ENCODE measurements at regions not wholly inside any gene's neighbourhood (a gene's known extent, or its start where the extent isn't known, plus 50 kb on each side); places are given as distances from the start of the nearest gene placed in this dataset.

DNA sequence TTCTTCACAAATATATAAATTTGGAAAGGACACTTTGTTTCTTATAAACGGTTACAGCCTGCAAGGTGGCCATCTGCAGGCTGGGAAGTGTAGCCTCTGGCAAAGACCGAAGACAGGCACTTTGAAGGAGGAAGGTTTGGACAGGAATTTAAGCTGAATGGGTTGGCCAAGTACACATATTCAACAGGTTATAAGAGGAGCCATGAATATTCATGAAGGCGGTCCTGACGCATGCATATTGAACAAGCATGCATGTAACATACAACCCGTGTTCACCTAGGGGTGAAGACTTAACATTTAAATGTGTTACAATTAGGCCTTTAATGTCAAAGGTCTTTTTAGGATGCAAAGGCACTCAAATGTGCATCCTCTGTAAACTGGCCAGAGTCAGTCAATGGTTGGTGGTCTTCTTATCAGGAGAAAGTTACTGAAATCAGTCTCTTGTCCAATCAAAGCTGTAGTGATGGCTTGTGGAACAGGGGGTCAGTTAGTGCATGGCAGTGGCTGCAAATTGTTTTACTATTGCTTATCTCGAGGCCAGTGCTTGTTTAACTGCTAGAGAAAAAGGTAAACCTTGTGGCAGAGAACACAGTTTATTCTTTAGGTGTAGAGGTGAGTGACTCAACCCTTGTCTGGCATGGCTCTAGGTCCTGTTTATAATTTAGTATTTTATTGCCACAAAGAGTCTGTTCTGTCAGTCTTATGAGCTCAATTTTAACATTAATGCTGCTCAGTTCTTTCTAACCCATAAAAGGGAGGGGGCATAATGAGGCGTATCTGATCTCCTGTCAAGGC, 70.3 kb upstream of the F3 start:
- Histone ChIP-seq H3K27me3 (ENCODE audit: control insufficient read depth in 1 of 2, insufficient read depth in 2 of 2, low read length in 2 of 2) (no peaks in the 10 kb centered on the region), H3K36me3 (ENCODE audit: insufficient read depth, low read length) (no peaks in the 10 kb centered on the region), H3K27ac (ENCODE audit: low read depth in 1 of 2, low read length in 2 of 2) (no peak overlapping the region), H3K4me1 (ENCODE audit: insufficient read depth, low read length) (peaks cover 2% of the 10 kb centered on the region), H3K9me3 (ENCODE audit: control insufficient read depth in 1 of 2, insufficient read depth in 1 of 2, low read length in 2 of 2) (no peaks in the 10 kb centered on the region), H3K4me3 (ENCODE audit: low read length) (no peak overlapping the region)
- ATAC-seq (ENCODE audit: poor library complexity) (no peak), DNase-seq (no peak)
- H3K4me1 Mint-ChIP-seq (ENCODE audit: low read depth), result no peaks in the 10 kb centered on the region
- H3K4me3 Mint-ChIP-seq, result no peak overlapping the region
- ChIA-PET CTCF (no interaction called here), POLR2A (no interaction called here)
- TF ChIP-seq, protein P1, sequence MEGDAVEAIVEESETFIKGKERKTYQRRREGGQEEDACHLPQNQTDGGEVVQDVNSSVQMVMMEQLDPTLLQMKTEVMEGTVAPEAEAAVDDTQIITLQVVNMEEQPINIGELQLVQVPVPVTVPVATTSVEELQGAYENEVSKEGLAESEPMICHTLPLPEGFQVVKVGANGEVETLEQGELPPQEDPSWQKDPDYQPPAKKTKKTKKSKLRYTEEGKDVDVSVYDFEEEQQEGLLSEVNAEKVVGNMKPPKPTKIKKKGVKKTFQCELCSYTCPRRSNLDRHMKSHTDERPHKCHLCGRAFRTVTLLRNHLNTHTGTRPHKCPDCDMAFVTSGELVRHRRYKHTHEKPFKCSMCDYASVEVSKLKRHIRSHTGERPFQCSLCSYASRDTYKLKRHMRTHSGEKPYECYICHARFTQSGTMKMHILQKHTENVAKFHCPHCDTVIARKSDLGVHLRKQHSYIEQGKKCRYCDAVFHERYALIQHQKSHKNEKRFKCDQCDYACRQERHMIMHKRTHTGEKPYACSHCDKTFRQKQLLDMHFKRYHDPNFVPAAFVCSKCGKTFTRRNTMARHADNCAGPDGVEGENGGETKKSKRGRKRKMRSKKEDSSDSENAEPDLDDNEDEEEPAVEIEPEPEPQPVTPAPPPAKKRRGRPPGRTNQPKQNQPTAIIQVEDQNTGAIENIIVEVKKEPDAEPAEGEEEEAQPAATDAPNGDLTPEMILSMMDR (IDR thresholded peaks at IDR 0.05), result no peak
- no peak overlapping the region for H3K27ac Mint-ChIP-seq
- intact Hi-C loops (cut with DNase I, micrococcal nuclease), result no loop called here
- no peaks in the 10 kb centered on the region for H3K36me3 Mint-ChIP-seq (ENCODE audit: low read depth)
- no peaks in the 10 kb centered on the region for H3K9me3 Mint-ChIP-seq
- H3K27me3 Mint-ChIP-seq, result no peaks in the 10 kb centered on the region

DNA sequence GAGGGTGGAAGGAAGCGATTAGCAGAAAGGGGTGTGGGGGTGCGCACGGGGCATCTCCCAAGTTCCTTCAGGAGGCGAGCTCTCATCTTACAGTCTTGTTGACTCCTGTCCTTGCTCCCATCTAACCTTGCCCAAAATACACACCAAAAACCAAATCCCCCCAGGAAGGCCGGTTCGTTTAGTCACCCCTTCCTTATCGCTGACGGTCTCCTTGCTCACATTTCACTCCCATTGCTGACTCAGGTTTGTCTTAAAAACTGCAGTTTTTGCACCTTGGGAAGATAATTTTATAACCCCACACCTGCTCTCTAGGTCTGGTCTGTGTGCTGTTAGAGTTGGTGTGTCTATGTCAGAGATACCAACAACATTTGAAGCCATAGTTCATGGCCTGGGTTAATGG, 68.1 kb upstream of the F3 start:
- H3K4me3 Mint-ChIP-seq, result no peak overlapping the region

DNA sequence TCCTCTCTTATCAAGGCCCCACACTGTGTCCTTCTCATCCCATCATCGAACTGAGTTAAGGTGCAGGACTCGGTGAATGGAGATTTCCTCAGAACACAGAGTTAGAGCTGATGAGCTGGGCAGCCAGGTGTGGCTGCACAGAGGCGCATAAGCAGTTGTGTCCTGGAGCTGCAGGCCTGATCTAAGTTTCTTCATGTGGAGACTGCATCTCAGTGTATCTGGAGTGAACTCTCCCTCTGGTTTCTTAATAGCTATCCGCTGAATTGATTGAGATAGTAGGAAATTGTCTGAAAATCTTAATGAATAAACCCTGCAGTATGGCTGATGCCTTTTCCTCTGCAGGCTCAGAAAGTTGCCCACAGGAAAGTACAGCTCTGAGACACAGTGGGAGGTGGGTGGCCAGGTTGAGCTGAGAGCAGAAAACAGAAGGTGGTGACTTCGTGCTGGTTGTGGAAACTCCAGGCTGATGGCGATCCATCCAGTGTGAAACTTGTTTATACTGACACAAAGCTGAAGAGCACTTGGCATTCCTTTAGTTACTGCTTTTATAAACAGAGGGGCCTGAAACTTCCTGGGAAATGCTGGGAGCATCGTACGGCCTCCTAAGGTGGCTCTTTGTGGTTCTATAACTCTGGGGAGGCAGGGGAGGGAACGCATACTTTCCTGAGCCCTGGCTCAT, 67.4 kb upstream of the F3 start:
- intact Hi-C loops (cut with DNase I, micrococcal nuclease), result no loop called here
- POLR2A ChIA-PET, result no interaction called here
- CTCF ChIA-PET, result no interaction called here

More for the DNA sequence above, 68.1 kb upstream of the F3 start:
- ChIA-PET POLR2A (no interaction called here), CTCF (no interaction called here)
- Histone ChIP-seq H3K4me3 (ENCODE audit: low read length) (no peak overlapping the region), H3K4me1 (ENCODE audit: insufficient read depth, low read length) (no peaks in the 10 kb centered on the region), H3K36me3 (ENCODE audit: insufficient read depth, low read length) (no peaks in the 10 kb centered on the region), H3K27ac (ENCODE audit: low read depth in 1 of 2, low read length in 2 of 2) (no peak overlapping the region), H3K9me3 (ENCODE audit: control insufficient read depth in 1 of 2, insufficient read depth in 1 of 2, low read length in 2 of 2) (no peaks in the 10 kb centered on the region), H3K27me3 (ENCODE audit: control insufficient read depth in 1 of 2, insufficient read depth in 2 of 2, low read length in 2 of 2) (no peaks in the 10 kb centered on the region)
- Mint-ChIP-seq H3K36me3 (ENCODE audit: low read depth) (no peaks in the 10 kb centered on the region), H3K27me3 (no peaks in the 10 kb centered on the region), H3K4me1 (ENCODE audit: low read depth) (no peaks in the 10 kb centered on the region), H3K9me3 (no peaks in the 10 kb centered on the region), H3K27ac (no peak overlapping the region)
- ATAC-seq (ENCODE audit: poor library complexity), result no peak
- intact Hi-C loops (cut with DNase I, micrococcal nuclease), result no loop called here
- DNase-seq, result no peak
- TF ChIP-seq, protein P1 (IDR thresholded peaks at IDR 0.05), result no peak

More for the DNA sequence above, 67.4 kb upstream of the F3 start:
- Histone ChIP-seq H3K4me1 (ENCODE audit: insufficient read depth, low read length) (no peaks in the 10 kb centered on the region), H3K27ac (ENCODE audit: low read depth in 1 of 2, low read length in 2 of 2) (no peak overlapping the region), H3K4me3 (ENCODE audit: low read length) (no peak overlapping the region), H3K27me3 (ENCODE audit: control insufficient read depth in 1 of 2, insufficient read depth in 2 of 2, low read length in 2 of 2) (no peaks in the 10 kb centered on the region), H3K9me3 (ENCODE audit: control insufficient read depth in 1 of 2, insufficient read depth in 1 of 2, low read length in 2 of 2) (no peaks in the 10 kb centered on the region), H3K36me3 (ENCODE audit: insufficient read depth, low read length) (no peaks in the 10 kb centered on the region)
- DNase-seq (no peak), ATAC-seq (ENCODE audit: poor library complexity) (no peak)
- TF ChIP-seq, protein P1 (IDR thresholded peaks at IDR 0.05), result no peak
- Mint-ChIP-seq H3K27ac (no peak overlapping the region), H3K4me3 (no peak overlapping the region), H3K27me3 (no peaks in the 10 kb centered on the region), H3K36me3 (ENCODE audit: low read depth) (no peaks in the 10 kb centered on the region), H3K4me1 (ENCODE audit: low read depth) (no peaks in the 10 kb centered on the region), H3K9me3 (no peaks in the 10 kb centered on the region)

Data from CD4-positive, alpha-beta T cell (primary cell).